MM.1S (cell line): ENCODE measurements at regions not wholly inside any gene's neighbourhood (a gene's known extent, or its start where the extent isn't known, plus 50 kb on each side); places are given as distances from the start of the nearest gene placed in this dataset.

Source experiments
- CTCF ChIP-seq: fragments of 300-600 bp; sonication (generic); IDR thresholded peaks from 2 replicates; pipeline ENCODE4 v1.5.1; 2016; ENCODE audit warnings: antibody characterized with exemption, low read length, mixed read lengths
- EZH2phosphoT487 ChIP-seq: fragments of 300-600 bp; sonication (generic); IDR thresholded peaks from 2 replicates; pipeline ENCODE4 v1.6.1; 2018; ENCODE audit warnings: antibody characterized with exemption, low read length

GRCh38 chr2:146444085-146444484 lies 1400.7 kb upstream of the ACVR2A start:
- TF ChIP-seq CTCF, result no peak
- no peak for TF ChIP-seq EZH2phosphoT487
